Panc1 (cell line): ENCODE measurements at regions not wholly inside any gene's neighbourhood (a gene's known extent, or its start where the extent isn't known, plus 50 kb on each side); places are given as distances from the start of the nearest gene placed in this dataset.
"Not testable (repeated sequence)": the region's sequence is repeated elsewhere in the genome, so short reads cannot be mapped to it uniquely, and the experiment has no call there.

ENCODE experiments used
- ATAC-seq: fragments of 200-7000 bp; cut with Tn5 transposase; 2 replicates; pipeline ENCODE4 v1.9.1; 2020; ENCODE audit warnings: mild to moderate bottlenecking, moderate library complexity
- BruUV-seq: library from RNA; stranded (reverse); fragments of 400-500 nt; replicated peaks from 2 replicates; lab custom pipeline; 2021; lab: Mats Ljungman, UMichigan
- CTCF ChIA-PET: fragments of 300-600 bp; sonication (Branson Sonifier 250); formaldehyde crosslinking; loops from one replicate; lab custom pipeline; 2022; ENCODE audit warnings: antibody characterized with exemption; lab: Charles Lee
- POLR2A ChIA-PET: fragments of 300-600 bp; sonication (Branson Sonifier 250); formaldehyde crosslinking; loops from one replicate; lab custom pipeline; 2022; ENCODE audit warnings: antibody characterized with exemption; lab: Charles Lee
- DNase-seq: peaks from one replicate; pipeline ENCODE4 v3.0.0-alpha.2; 2010; ENCODE audit warnings: low read depth, low spot score
- H3K27ac ChIP-seq: 2 replicates; pipeline ENCODE4 v1.5.1; 2011; ENCODE audit warnings: mild to moderate bottlenecking, low read length, inconsistent platforms
- H3K27me3 ChIP-seq: fragments of 200-500 bp; sonication (Bioruptor generic); 2 replicates; pipeline ENCODE4 v1.6.0; 2014; ENCODE audit warnings: low read length, inconsistent platforms; ENCODE audit not compliant: control insufficient read depth, insufficient read depth
- H3K36me3 ChIP-seq: fragments of 200-500 bp; sonication (Bioruptor generic); 2 replicates; pipeline ENCODE4 v1.5.1; 2014; ENCODE audit warnings: inconsistent platforms, mild to moderate bottlenecking, low read length, moderate library complexity; ENCODE audit not compliant: control insufficient read depth, insufficient read depth
- H3K4me1 ChIP-seq: 2 replicates; pipeline ENCODE4 v1.5.1; 2011; ENCODE audit warnings: inconsistent platforms, mild to moderate bottlenecking, low read length, moderate library complexity; ENCODE audit not compliant: control insufficient read depth, insufficient read depth
- H3K4me3 ChIP-seq, 2 experiments: 2 replicates each; pipeline ENCODE4 v1.5.1; 2011 to 2012; ENCODE audit warnings: low read depth in 2 of 2, low read length in 2 of 2, mild to moderate bottlenecking in 2 of 2, inconsistent platforms in 1 of 2, moderate library complexity in 1 of 2
- H3K9me3 ChIP-seq: fragments of 200-500 bp; sonication (Bioruptor generic); 2 replicates; pipeline ENCODE4 v1.5.1; 2014; ENCODE audit warnings: low read depth, mild to moderate bottlenecking, inconsistent platforms, low read length, moderate library complexity; ENCODE audit not compliant: control insufficient read depth, insufficient read depth
- CTCF ChIP-seq: fragments of 450-650 bp; IDR thresholded peaks from 2 replicates; pipeline ENCODE4 v1.5.1; 2017; ENCODE audit warnings: mild to moderate bottlenecking
- POLR2AphosphoS5 ChIP-seq: IDR thresholded peaks from 2 replicates; pipeline ENCODE4 v1.6.1; 2012; ENCODE audit warnings: mild to moderate bottlenecking, low read depth, low read length, moderate library complexity
- REST ChIP-seq, 2 experiments: IDR thresholded peaks; 2 replicates each; pipeline ENCODE4 v1.6.1; 2011 to 2012; ENCODE audit warnings: low read depth in 2 of 2, control low read depth in 1 of 2, low read length in 1 of 2, mild to moderate bottlenecking in 1 of 2, moderate library complexity in 1 of 2; ENCODE audit not compliant: insufficient read depth in 1 of 2
- SIN3A ChIP-seq: IDR thresholded peaks from 2 replicates; pipeline ENCODE4 v1.6.1; 2012; ENCODE audit warnings: low read depth, mild to moderate bottlenecking, low read length, moderate library complexity, borderline replicate concordance; ENCODE audit not compliant: insufficient read depth
- TCF7L2 ChIP-seq: IDR thresholded peaks from 2 replicates; pipeline ENCODE4 v1.6.1; 2011; ENCODE audit warnings: mild to moderate bottlenecking, low read depth, low read length, inconsistent platforms
- in situ Hi-C: cut with HindIII; loops from 2 replicates; pipeline ENCODE4 v1.10.0; 2016; ENCODE audit warnings: low sequenced_read_pairs, low pct_unique_long_range_greater_than_20kb
- intact Hi-C: fragments of 100-400 bp; cut with micrococcal nuclease; formaldehyde crosslinking; loops from one replicate; pipeline ENCODE4 v1.10.0; 2022; ENCODE audit not compliant: unreplicated experiment

- H3K4me1 ChIP-seq: no peaks in the 10 kb centered on the region
- CTCF ChIA-PET: no interaction called here
- TF ChIP-seq REST (IDR thresholded peaks at IDR 0.05; ENCODE audit: insufficient read depth in 1 of 2, low read depth in 2 of 2, low read length in 1 of 2) (no peak), POLR2AphosphoS5 (no peak), SIN3A (no peak), CTCF (no peak)
- no peaks in the 10 kb centered on the region for H3K36me3 ChIP-seq
- POLR2A ChIA-PET: interaction anchor here (0.5 kb wide), 1 partner anchor 182 kb away, joined by 3 read pairs; no protein-coding TSS in a partner anchor
- intact Hi-C loops (no loop called here), in situ Hi-C loops (no loop called here)
- DNase-seq (no peak), ATAC-seq (no peak)
- no peak overlapping the region for H3K27ac ChIP-seq
- H3K4me3 ChIP-seq: no peak overlapping the region
- H3K9me3 ChIP-seq: no peaks in the 10 kb centered on the region
- no TSS peak for BruUV-seq
- peaks cover 2% of the 10 kb centered on the region; the same call in 1 of the 2 replicates for H3K27me3 ChIP-seq
Measured at GRCh38 chr1:147417024-147417423, 124.3 kb upstream of the BCL9 start.

- POLR2A ChIA-PET, H3K27me3 ChIP-seq, BruUV-seq, DNase-seq, intact Hi-C loops, H3K36me3 ChIP-seq, H3K9me3 ChIP-seq, ATAC-seq, in situ Hi-C loops, H3K4me1 ChIP-seq, H3K27ac ChIP-seq, CTCF ChIA-PET: not testable (repeated sequence)
- peak overlapping the region; percentile 19 to 28 for H3K4me3 ChIP-seq
Measured at GRCh38 chr1:147423100-147423827, 118.0 kb upstream of the BCL9 start.

GRCh38 chr1:147434921-147435320 is 106.4 kb upstream of the BCL9 start:
- H3K9me3 ChIP-seq: no peaks in the 10 kb centered on the region
- no peaks in the 10 kb centered on the region for H3K36me3 ChIP-seq
- ChIA-PET POLR2A (no interaction called here), CTCF (no interaction called here)
- DNase-seq (no peak), ATAC-seq (no peak)
- H3K27me3 ChIP-seq: no peaks in the 10 kb centered on the region
- H3K27ac ChIP-seq: no peak overlapping the region
- in situ Hi-C loops: no loop called here
- intact Hi-C loops: no loop called here
- BruUV-seq: no TSS peak
- H3K4me1 ChIP-seq: no peaks in the 10 kb centered on the region
- no peak overlapping the region for H3K4me3 ChIP-seq
- TF ChIP-seq TCF7L2 (no peak), REST (IDR thresholded peaks at IDR 0.05; ENCODE audit: insufficient read depth in 1 of 2, low read depth in 2 of 2, low read length in 1 of 2) (no peak), POLR2AphosphoS5 (no peak), CTCF (no peak), SIN3A (no peak)
